NCI-H82 treated with DMSO at 0.1 percent for 48 hours (cell line): ENCODE measurements at regions not wholly inside any gene's neighbourhood (a gene's known extent, or its start where the extent isn't known, plus 50 kb on each side); places are given as distances from the start of the nearest gene placed in this dataset.
"Not testable (repeated sequence)": the region's sequence is repeated elsewhere in the genome, so short reads cannot be mapped to it uniquely, and the experiment has no call there.

Source experiments
- DNase-seq: peaks from one replicate; lab custom pipeline; 2025; ENCODE audit not compliant: unreplicated experiment; lab: John Stamatoyannopoulos, UW

GRCh38 chr13:38008636-38009035 is 139.1 kb upstream of the TRPC4 start:
- peak; percentile 25 for DNase-seq

- DNase-seq, result no peak
Measured at GRCh38 chr13:38002606-38003005, 133.0 kb upstream of the TRPC4 start.

DNA sequence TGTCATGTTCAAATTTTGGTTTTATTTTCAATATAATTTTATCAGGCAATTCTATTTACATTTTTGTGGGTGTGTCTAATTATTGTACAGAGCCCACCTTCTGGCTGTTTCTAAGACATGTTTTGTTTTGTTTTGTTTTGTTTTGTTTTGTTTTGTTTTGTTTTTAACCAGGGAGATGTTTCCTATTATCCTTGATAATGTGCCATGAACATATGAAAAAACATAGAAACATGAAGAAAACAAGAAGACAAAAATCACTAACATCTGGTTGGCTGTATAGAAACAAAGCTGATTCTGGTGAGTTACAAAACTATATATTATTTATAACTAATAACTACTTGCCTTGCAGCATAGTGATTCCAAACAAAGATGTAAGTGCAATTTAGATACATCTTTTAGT is 128.1 kb upstream of the TRPC4 start:
- DNase-seq, result no peak

DNA sequence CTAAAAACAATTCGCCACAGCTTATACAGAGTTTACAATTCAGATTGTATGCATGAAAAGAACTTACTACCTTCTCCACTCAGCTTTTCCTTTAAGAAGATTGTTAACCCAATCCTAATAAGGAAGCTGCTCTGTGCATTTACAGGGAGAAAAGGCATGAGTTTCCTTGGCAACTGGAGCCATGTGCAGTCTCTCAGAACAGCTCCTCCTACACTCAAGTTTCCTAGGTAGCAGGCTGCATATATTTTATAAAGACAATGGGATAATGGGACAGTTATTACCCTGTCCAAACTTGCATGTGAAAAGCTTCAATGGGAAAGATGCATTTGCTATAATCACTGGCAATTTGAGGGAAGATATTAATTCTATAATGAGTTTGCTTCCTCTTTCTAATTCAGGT is 125.5 kb upstream of the TRPC4 start:
- DNase-seq, result no peak

GRCh38 chr13:37986811-37987210 is 117.2 kb upstream of the TRPC4 start:
- no peak for DNase-seq

GRCh38 chr13:37985281-37985680 is 115.7 kb upstream of the TRPC4 start:
- DNase-seq, result no peak

GRCh38 chr13:37984357-37984756 is 114.8 kb upstream of the TRPC4 start:
- no peak for DNase-seq

DNA sequence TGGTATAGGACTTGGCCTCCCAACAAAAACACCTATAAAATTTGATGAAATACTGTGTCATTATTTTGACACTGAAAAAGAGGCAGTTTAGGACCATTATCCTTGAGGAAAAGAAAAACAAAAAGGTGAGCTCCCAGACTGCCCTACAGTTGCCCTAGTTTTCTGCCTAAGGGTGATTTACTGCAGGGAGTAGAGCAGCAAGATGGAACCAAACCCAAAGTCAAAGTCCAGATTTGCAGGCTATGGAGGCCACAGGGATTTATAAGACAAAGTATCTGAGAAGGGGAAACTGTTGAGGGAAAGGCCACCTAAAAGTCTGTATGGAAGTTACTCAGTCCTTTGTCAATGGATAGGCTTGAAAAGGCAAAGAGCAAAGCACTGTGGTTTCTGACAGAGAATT is 112.4 kb upstream of the TRPC4 start:
- DNase-seq, result no peak

DNA sequence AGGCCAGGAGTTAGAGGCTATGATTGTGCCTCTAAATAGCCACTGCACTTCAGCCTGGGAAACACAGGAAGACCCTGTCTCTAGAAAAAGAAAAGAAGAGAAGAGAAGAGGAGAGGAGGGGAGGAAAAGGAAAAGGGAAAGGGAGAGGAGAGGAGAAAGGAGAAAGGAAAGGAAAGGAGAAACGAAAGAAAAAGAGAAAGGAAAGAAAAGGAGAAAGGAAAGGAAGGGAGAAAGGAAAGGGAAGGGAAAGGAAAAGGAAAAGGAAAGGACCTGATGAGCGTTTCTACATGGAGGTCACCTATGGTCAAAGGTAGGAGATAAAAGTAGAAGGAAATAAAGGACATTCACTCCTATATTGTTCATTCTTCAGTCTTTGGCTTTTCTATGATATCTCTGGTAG is 109.1 kb upstream of the TRPC4 start:
- no peak for DNase-seq

- DNase-seq, result no peak
Measured at GRCh38 chr13:37968555-37968954, 99.0 kb upstream of the TRPC4 start.

- DNase-seq, result no peak
Measured at GRCh38 chr13:37966266-37966665, 96.7 kb upstream of the TRPC4 start.

DNA sequence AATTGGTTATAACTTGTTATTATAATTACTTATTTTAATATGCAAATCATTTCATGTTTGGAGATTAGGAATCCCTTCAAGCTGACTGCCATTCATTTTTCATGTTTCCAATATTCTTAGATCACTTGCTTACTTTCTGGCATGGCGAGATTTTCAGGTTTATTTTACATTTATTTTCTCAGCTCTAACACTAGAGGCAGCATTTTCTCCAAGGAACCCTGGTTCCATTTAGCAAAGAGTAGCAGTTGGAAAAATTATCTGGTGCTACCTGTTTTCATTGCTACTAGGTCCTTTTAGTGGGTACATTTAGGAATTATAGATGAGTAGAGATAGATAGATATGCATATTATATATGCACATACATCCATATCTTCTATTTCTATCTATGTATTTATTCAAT is 90.9 kb upstream of the TRPC4 start:
- no peak for DNase-seq

DNA sequence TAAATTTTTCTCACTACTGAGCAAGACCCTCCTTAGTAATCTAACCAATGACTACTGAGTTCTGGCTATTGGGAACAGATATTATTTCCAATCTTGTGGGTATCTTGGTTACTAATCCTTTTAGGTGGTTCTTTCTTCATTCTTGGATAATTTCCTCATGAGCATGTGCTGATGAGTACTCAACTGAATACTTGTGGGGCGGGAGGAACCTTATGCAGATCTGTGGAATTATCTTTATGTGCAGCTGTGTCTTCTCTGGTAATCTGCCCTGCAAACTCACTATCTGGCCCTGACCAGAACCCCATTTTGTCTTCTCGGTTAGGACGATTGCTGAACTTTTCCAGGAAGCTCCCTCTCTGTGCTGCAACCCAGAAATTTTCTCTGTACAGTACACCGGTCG is 89.7 kb upstream of the TRPC4 start:
- no peak for DNase-seq

GRCh38 chr13:37956536-37956935 is 87.0 kb upstream of the TRPC4 start:
- no peak for DNase-seq

DNA sequence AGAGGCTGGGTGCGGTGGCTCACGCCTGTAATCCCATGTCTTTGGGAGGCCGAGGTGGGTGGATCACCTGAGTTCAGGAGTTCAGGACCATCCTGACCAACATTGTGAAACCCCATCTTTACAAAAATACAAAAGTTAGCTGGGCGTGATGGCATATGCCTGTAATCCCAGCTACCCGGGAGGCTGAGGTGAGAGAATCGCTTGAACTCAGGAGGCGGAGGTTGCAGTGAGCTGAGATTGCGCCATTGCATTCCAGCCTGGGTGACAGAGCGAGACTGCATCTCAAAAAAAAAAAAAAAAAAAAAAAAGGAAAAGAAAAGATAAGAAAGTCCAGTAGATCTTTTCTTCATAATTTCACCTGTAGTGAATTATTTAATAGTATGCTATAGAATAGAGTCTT is 85.0 kb upstream of the TRPC4 start:
- not testable (repeated sequence) for DNase-seq

DNA sequence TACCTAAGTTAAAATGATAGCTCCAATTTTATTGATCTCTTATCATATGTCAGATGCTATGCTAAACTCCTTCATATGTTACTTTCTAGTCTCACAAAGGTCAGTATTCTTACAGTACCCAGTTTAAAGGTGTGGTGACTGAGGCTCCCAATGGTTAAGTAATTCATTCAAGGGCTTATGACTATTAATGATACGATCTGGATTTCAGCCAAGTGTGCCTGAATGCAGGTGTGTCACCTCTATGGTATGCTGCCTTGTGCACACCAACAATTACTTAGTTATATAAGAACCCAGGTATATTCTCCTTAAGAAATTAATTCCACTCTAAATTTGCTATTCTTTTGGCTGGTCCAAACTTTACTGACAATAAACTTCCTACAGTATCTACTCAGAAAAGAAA is 84.6 kb upstream of the TRPC4 start:
- no peak for DNase-seq

- no peak for DNase-seq
Measured at GRCh38 chr13:37953696-37954095, 84.1 kb upstream of the TRPC4 start.

DNA sequence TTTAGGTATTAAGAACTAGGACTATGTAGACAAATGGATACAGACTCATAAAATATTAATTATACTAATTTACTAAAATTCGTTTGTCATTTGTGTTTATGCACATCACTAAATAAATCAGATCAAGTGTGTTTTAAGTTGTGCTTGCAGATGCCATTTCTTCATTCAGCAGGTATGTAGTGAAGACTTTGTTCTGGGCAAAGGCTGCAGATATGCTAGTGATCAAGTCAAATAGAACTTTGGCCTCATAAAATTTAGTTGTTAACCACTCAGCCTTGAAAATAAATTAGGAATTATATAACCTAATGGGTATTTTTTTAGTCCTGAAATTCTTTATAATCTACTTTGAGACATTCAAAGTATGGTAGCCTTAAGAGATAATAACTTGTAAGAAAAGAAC is 80.4 kb upstream of the TRPC4 start:
- DNase-seq, result no peak

GRCh38 chr13:37947419-37948140 is 78.0 kb upstream of the TRPC4 start:
- no peak for DNase-seq

DNA sequence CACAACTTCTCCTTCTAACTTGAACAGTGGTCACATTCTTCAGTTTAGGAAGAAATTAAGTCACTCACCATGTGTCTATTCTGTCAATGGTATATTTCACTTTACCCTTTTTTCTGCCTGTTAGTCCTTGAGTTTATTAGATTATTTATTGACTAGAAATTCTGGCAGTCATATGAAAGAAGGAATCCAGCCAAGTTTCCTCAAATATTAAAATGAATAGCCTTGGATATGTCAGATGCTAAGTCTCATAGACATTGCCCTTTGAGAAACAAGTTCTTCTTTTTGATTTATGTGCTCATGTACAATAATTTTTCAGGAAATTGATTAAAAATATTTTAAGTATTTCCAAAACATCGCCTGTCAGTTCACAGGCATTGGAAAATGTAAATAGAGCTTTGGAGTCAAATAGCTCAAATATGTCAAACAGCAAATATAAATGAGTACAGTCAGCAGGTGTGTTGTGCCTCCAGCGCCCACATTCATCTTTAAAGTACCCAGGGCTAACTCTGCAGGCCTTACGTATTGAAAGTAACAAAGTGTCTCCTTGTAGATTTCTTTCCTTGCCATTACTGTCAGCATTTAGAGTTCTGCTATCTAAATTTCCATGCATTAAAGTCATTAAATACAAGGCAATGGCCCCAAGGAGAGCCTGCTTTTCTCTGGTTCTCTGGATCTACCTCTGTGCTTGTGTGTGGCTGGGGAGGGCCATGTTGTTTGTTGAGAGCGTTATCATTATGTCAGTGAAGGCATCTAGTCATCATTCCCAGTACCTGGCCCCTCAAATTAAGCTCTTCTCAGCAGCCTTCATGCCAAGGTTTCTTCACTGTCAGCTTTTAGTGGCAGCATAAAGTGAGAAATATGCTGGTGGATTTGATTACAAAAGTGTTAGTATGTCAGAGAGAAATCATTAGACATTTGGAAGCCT is 76.3 kb upstream of the TRPC4 start:
- no peak for DNase-seq

DNA sequence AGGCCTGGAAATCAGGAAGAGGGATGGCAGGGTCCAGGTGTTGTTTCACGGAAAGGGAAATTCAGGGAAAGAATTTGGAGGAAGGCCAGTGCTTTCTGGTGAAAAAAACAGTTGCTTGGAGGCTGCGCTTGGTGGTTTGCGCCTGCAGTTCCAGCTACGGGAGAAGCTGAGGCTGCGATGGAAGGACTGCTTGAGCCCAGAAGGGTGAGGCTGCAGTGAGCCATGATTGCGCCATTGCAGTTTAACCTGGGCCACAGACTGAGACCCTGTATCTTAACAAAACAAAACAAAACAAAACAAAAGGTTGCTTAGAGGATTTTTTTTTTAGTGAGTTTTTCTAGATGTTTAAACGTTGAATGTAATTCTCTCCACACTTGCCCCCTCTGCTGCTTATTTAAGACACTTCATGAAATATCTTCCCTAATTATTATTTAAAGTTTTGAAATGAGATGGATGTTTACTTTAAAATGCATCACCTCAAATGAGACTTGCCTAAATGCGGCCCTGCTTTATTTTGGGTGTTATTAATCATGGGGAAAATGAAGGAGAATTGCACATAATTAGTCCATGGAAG is 75.4 kb upstream of the TRPC4 start:
- no peak for DNase-seq
